Urinary bladder (tissue), 3 donors: ENCODE measurements at regions not wholly inside any gene's neighbourhood (a gene's known extent, or its start where the extent isn't known, plus 50 kb on each side); places are given as distances from the start of the nearest gene placed in this dataset.
A peak's percentile ranks its signal among the peaks of the same experiment; 100 is the strongest.

Source experiments
- DNase-seq: peaks from one replicate; pipeline ENCODE4 v3.0.0-alpha.2; 2015; ENCODE audit errors: extremely low spot score
- H3K27ac ChIP-seq: one replicate; pipeline ENCODE4 v1.5.1; 2013; ENCODE audit warnings: low read depth, mild to moderate bottlenecking, moderate library complexity
- H3K36me3 ChIP-seq: one replicate; pipeline ENCODE4 v1.6.1; 2013; ENCODE audit warnings: mild to moderate bottlenecking, moderate library complexity; ENCODE audit not compliant: insufficient read depth
- H3K4me1 ChIP-seq: one replicate; pipeline ENCODE4 v1.6.1; 2013; ENCODE audit warnings: mild to moderate bottlenecking, moderate library complexity; ENCODE audit not compliant: insufficient read depth
- H3K4me3 ChIP-seq: one replicate; pipeline ENCODE4 v1.5.1; 2013; ENCODE audit warnings: low read depth, low read length
- WGBS: extraction: QIAGEN DNeasy Blood & Tissue Kit; methylation state at CpG from one replicate; pipeline ENCODE4 v1.1.7; 2013; 5-methylcytosine and 5-hydroxymethylcytosine counted together
- donor health status: healthy with polysubstance abuse.
- donor health status: healthy.

GRCh38 chr2:150888337-150888736 lies 373.3 kb downstream of the RBM43 start:
- Histone ChIP-seq H3K27ac (no peak overlapping the region), H3K36me3 (no peaks in the 10 kb centered on the region), H3K4me3 (no peak overlapping the region)

GRCh38 chr2:150887926-150888325 lies 373.7 kb downstream of the RBM43 start:
- H3K27ac ChIP-seq: no peak overlapping the region
- WGBS: 58% methylated on average over 3 of the region's 3 CpGs
- H3K4me3 ChIP-seq: no peak overlapping the region
- DNase-seq: no peak
- no peaks in the 10 kb centered on the region for H3K4me1 ChIP-seq
- no peaks in the 10 kb centered on the region for H3K36me3 ChIP-seq

More at GRCh38 chr2:150888337-150888736, 373.3 kb downstream of the RBM43 start:
- no peaks in the 10 kb centered on the region for H3K4me1 ChIP-seq
- no peak for DNase-seq

GRCh38 chr2:150885774-150886386 lies 375.8 kb downstream of the RBM43 start:
- Histone ChIP-seq H3K4me3 (no peak overlapping the region), H3K27ac (no peak overlapping the region), H3K4me1 (no peaks in the 10 kb centered on the region), H3K36me3 (no peaks in the 10 kb centered on the region)
- 69% methylated on average over 3 of the region's 3 CpGs for WGBS
- DNase-seq: no peak

- no peaks in the 10 kb centered on the region for H3K36me3 ChIP-seq
- 100% methylated on average over 1 of the region's 1 CpG for WGBS
- no peak for DNase-seq
These were observed 376.4 kb downstream of the RBM43 start for GRCh38 chr2:150885236-150885635.

GRCh38 chr2:150883613-150883895 lies 378.1 kb downstream of the RBM43 start:
- DNase-seq: no peak
- no peaks in the 10 kb centered on the region for H3K4me1 ChIP-seq
- H3K27ac ChIP-seq: no peak overlapping the region
- no peak overlapping the region for H3K4me3 ChIP-seq
- H3K36me3 ChIP-seq: no peaks in the 10 kb centered on the region

More at GRCh38 chr2:150885236-150885635, 376.4 kb downstream of the RBM43 start:
- H3K27ac ChIP-seq: no peak overlapping the region
- no peaks in the 10 kb centered on the region for H3K4me1 ChIP-seq
- H3K4me3 ChIP-seq: no peak overlapping the region

- no peaks in the 10 kb centered on the region for H3K36me3 ChIP-seq
- 71% methylated on average over 7 of the region's 7 CpGs for WGBS
These were observed 378.7 kb downstream of the RBM43 start for GRCh38 chr2:150882751-150883612.

GRCh38 chr2:150880986-150881385 lies 380.7 kb downstream of the RBM43 start:
- 78% methylated on average over 2 of the region's 2 CpGs for WGBS
- Histone ChIP-seq H3K4me1 (no peaks in the 10 kb centered on the region), H3K36me3 (no peaks in the 10 kb centered on the region), H3K27ac (no peak overlapping the region), H3K4me3 (no peak overlapping the region)
- no peak for DNase-seq

More at GRCh38 chr2:150882751-150883612, 378.7 kb downstream of the RBM43 start:
- no peak for DNase-seq
- no peaks in the 10 kb centered on the region for H3K4me1 ChIP-seq
- no peak overlapping the region for H3K4me3 ChIP-seq
- no peak overlapping the region for H3K27ac ChIP-seq

- no peak for DNase-seq
- 95% methylated on average over 1 of the region's 1 CpG for WGBS
- no peaks in the 10 kb centered on the region for H3K36me3 ChIP-seq
- H3K4me3 ChIP-seq: no peak overlapping the region
- H3K27ac ChIP-seq: no peak overlapping the region
- H3K4me1 ChIP-seq: no peaks in the 10 kb centered on the region
These were observed 383.3 kb downstream of the RBM43 start for GRCh38 chr2:150878356-150878755.

GRCh38 chr2:150876251-150876950 lies 385.3 kb downstream of the RBM43 start:
- Histone ChIP-seq H3K4me1 (no peaks in the 10 kb centered on the region), H3K27ac (no peak overlapping the region), H3K36me3 (no peaks in the 10 kb centered on the region), H3K4me3 (no peak overlapping the region)
- WGBS: 52% methylated on average over 5 of the region's 5 CpGs
- DNase-seq: peak; percentile 21

GRCh38 chr2:150873396-150873772 lies 385.9 kb upstream of the RND3 start:
- WGBS: 66% methylated on average over 4 of the region's 4 CpGs
- no peak overlapping the region for H3K27ac ChIP-seq

GRCh38 chr2:150872756-150873395 lies 385.4 kb upstream of the RND3 start:
- Histone ChIP-seq H3K36me3 (no peaks in the 10 kb centered on the region), H3K27ac (no peak overlapping the region), H3K4me1 (no peaks in the 10 kb centered on the region), H3K4me3 (no peak overlapping the region)
- no peak for DNase-seq
- WGBS: 27% methylated on average over 5 of the region's 5 CpGs

More at GRCh38 chr2:150873396-150873772, 385.9 kb upstream of the RND3 start:
- no peaks in the 10 kb centered on the region for H3K36me3 ChIP-seq
- H3K4me3 ChIP-seq: no peak overlapping the region
- H3K4me1 ChIP-seq: no peaks in the 10 kb centered on the region
- DNase-seq: no peak

- H3K27ac ChIP-seq: no peak overlapping the region
- no peaks in the 10 kb centered on the region for H3K4me1 ChIP-seq
- H3K36me3 ChIP-seq: no peaks in the 10 kb centered on the region
- H3K4me3 ChIP-seq: no peak overlapping the region
- DNase-seq: no peak
These were observed 379.0 kb upstream of the RND3 start for GRCh38 chr2:150866431-150866830.

- Histone ChIP-seq H3K27ac (no peak overlapping the region), H3K4me3 (no peak overlapping the region), H3K4me1 (no peaks in the 10 kb centered on the region), H3K36me3 (no peaks in the 10 kb centered on the region)
- no peak for DNase-seq
These were observed 376.2 kb upstream of the RND3 start for GRCh38 chr2:150863691-150864090.

- no peaks in the 10 kb centered on the region for H3K36me3 ChIP-seq
- no peaks in the 10 kb centered on the region for H3K4me1 ChIP-seq
- no peak for DNase-seq
- no peak overlapping the region for H3K4me3 ChIP-seq
- 66% methylated on average over 3 of the region's 3 CpGs for WGBS
- no peak overlapping the region for H3K27ac ChIP-seq
These were observed 372.8 kb upstream of the RND3 start for GRCh38 chr2:150860301-150860700.
